Nephron (organoid): ENCODE measurements at regions not wholly inside any gene's neighbourhood (a gene's known extent, or its start where the extent isn't known, plus 50 kb on each side); places are given as distances from the start of the nearest gene placed in this dataset.
"Not testable (repeated sequence)": the region's sequence is repeated elsewhere in the genome, so short reads cannot be mapped to it uniquely, and the experiment has no call there.

Experiments used
- H3K27ac Mint-ChIP-seq, 3 experiments: 2 replicates each; pipeline ENCODE4 v1.8.0; 2020; ENCODE audit warnings: mixed read lengths in 3 of 3, mild to moderate bottlenecking in 2 of 3, moderate library complexity in 1 of 3
- H3K27me3 Mint-ChIP-seq: 2 replicates; pipeline ENCODE4 v1.8.0; 2021; ENCODE audit warnings: low read depth, mild to moderate bottlenecking, moderate library complexity, mixed read lengths
- H3K36me3 Mint-ChIP-seq: 2 replicates; pipeline ENCODE4 v1.8.0; 2020; ENCODE audit warnings: low read depth, mixed read lengths
- H3K4me1 Mint-ChIP-seq: 2 replicates; pipeline ENCODE4 v1.8.0; 2020; ENCODE audit warnings: mixed read lengths
- H3K4me3 Mint-ChIP-seq, 3 experiments: 2 replicates each; pipeline ENCODE4 v1.8.0; 2020; ENCODE audit warnings: mild to moderate bottlenecking in 3 of 3, mixed read lengths in 3 of 3, moderate library complexity in 2 of 3
- H3K9me3 Mint-ChIP-seq: 2 replicates; pipeline ENCODE4 v1.8.0; 2020; ENCODE audit warnings: mixed read lengths
- CTCF ChIP-seq, 3 experiments: fragments of 200-600 bp; sonication (generic); IDR thresholded peaks; one replicate each; pipeline ENCODE4 v1.5.0; 2021; ENCODE audit warnings: antibody characterized with exemption in 3 of 3; ENCODE audit not compliant: unreplicated experiment in 3 of 3

- H3K36me3 Mint-ChIP-seq, H3K27ac Mint-ChIP-seq: not testable (repeated sequence)
- peaks cover 13% of the 10 kb centered on the region for H3K9me3 Mint-ChIP-seq
Measured at GRCh38 chr1:78203410-78203982, 157.7 kb downstream of the GIPC2 start.

DNA sequence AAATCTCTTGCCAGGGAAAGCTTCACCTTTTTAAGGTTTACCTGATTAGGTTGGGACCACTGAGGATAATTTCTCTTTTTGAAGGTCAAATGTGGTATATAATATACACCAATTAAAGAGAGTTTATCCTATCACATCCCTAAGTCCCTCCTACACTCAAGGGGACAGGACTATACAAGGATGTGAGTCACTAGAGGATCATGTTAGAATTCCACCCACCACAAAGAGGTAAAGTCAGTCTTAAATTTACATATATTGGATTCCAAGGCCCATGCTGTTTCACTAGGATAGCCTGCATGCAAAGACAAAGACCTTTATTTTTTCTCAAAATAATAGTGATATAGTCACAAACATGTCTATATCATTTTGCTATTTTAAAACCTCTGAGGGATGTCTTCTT, 164.4 kb downstream of the GIPC2 start:
- TF ChIP-seq CTCF (IDR thresholded peaks at IDR 0.05; ENCODE audit: unreplicated experiment in 3 of 3): no peak
- Mint-ChIP-seq H3K4me3 (no peak overlapping the region), H3K9me3 (peaks cover 20% of the 10 kb centered on the region), H3K27ac (no peak overlapping the region), H3K27me3 (peaks cover 9% of the 10 kb centered on the region), H3K36me3 (no peaks in the 10 kb centered on the region), H3K4me1 (no peaks in the 10 kb centered on the region)

More at GRCh38 chr1:78203410-78203982, 157.7 kb downstream of the GIPC2 start:
- H3K4me3 Mint-ChIP-seq, H3K27me3 Mint-ChIP-seq, H3K4me1 Mint-ChIP-seq: not testable (repeated sequence)

DNA sequence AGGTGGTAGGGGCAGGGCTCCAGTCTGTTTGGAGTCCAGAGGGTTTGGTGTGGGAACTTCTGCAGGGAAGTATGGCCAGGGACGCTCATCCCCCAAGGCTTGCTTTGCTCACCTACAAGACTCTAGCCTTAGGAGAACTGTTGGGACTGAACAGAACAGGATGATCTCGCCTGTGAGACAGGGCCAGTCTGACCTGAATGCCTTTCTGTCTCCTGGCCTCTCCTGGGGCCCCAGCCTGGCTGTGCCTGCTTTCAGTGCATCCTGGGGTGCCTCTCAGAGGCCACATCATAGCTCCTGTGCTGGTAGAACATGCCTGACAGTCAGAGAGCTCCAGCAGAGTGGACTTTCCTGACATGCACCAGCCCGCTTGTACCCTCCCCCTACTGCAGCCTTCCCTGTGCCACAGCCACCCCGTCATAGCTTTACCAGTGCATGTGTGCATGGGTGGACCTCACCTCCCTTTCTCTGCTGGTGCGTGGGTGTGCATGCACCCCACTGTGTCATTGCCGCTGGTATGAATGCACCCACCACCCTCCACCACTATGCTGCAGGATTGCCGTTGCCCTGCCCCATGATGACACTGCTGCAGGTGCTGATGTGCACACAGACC, 165.8 kb downstream of the GIPC2 start:
- H3K27me3 Mint-ChIP-seq: peaks cover 9% of the 10 kb centered on the region
- H3K36me3 Mint-ChIP-seq: no peaks in the 10 kb centered on the region
- no peaks in the 10 kb centered on the region for H3K4me1 Mint-ChIP-seq
- no peak overlapping the region for H3K27ac Mint-ChIP-seq
- TF ChIP-seq CTCF (IDR thresholded peaks at IDR 0.05; ENCODE audit: unreplicated experiment in 3 of 3): no peak
- no peak overlapping the region for H3K4me3 Mint-ChIP-seq
- peaks cover 12% of the 10 kb centered on the region for H3K9me3 Mint-ChIP-seq

DNA sequence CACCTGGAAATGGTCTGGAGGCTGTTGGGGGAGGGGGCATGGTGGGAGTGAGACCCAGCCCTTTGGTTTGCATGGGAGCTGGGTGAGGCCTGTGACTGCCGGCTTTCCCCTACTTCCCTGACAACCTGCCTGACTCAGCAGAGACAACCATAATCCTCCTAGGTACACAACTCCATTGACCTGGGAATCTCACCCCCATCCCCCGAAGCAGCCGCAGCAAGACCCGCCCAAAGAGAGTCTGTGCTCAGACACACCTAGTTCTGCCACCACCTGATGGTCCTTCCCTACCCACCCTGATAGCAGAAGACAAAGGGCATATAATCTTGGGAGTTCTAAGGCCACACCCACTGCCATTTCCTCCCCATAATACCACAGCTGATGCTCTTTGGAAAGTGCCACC, 168.6 kb downstream of the GIPC2 start:
- no peak overlapping the region for H3K27ac Mint-ChIP-seq
- peaks cover 5% of the 10 kb centered on the region for H3K27me3 Mint-ChIP-seq
- no peaks in the 10 kb centered on the region for H3K36me3 Mint-ChIP-seq
- TF ChIP-seq CTCF (IDR thresholded peaks at IDR 0.05; ENCODE audit: unreplicated experiment in 3 of 3): no peak
- H3K4me3 Mint-ChIP-seq: no peak overlapping the region
- H3K9me3 Mint-ChIP-seq: peaks cover 17% of the 10 kb centered on the region
- H3K4me1 Mint-ChIP-seq: no peaks in the 10 kb centered on the region

DNA sequence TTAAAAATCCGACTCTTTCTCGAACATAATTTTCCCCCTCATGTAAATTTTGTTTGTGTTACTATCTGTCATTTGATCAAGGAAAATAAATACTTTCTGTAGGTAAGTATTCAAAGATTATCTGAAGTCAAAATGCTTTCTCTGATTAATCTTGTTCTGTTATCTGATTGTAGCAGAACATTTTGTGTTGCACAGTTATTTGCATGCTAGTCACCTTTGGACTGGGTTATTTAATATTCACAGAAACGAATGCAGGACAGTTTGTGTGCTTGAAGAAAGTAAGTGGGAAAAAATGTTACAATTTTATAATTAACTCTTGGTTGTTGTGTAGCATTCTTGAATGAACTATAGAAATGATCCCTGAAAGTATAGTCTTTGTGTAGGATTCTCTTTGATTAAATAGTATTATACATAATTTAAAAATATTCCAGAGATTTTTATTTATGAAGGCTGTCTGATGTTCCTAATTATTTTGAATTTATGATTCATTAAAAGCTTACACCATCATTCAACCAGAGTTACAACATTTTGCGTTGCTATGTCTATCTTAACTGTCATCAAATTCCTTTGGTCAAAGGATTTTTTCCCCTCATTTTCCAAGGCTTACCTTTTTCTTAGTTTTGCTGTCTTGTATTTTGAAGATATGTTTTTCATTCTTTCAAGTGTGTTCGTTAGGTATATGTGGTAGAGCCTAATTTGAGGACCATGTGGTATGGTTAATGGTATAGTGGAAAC, 176.6 kb downstream of the GIPC2 start:
- Mint-ChIP-seq H3K4me3 (no peak overlapping the region), H3K36me3 (peaks cover 1% of the 10 kb centered on the region), H3K27ac (peak overlapping the region in 2 of 3 experiments; percentile 6 to 95), H3K27me3 (no peaks in the 10 kb centered on the region), H3K9me3 (peaks cover 11% of the 10 kb centered on the region), H3K4me1 (peaks cover 10% of the 10 kb centered on the region)
- TF ChIP-seq CTCF (IDR thresholded peaks at IDR 0.05; ENCODE audit: unreplicated experiment in 3 of 3): no peak

DNA sequence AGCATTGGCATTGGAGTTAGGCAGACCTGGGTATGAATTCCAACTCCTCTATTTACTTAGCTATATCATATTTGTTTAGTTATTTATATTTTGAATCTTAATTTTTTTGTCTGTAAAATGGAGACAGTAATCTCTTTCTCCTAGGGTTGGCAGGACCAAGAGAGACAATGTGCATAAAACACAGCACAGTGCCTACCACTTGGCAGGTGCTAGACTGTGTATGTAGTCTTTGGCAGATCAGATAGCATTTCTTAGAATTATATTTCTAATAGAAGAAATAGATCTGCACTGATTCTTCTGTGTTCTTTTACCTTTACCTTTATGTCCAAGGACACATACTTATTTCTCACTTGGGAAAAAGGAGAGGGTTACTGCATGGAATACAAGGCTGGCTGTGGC, 177.2 kb downstream of the GIPC2 start:
- Mint-ChIP-seq H3K36me3 (peaks cover 4% of the 10 kb centered on the region), H3K9me3 (peaks cover 12% of the 10 kb centered on the region), H3K4me1 (peaks cover 10% of the 10 kb centered on the region), H3K27ac (peak overlapping the region; percentile 73 to 95 (median 87)), H3K4me3 (no peak overlapping the region), H3K27me3 (no peaks in the 10 kb centered on the region)
- TF ChIP-seq CTCF (IDR thresholded peaks at IDR 0.05; ENCODE audit: unreplicated experiment in 3 of 3): no peak
